Astrocyte (in vitro differentiated cells and primary cell): ENCODE measurements at regions not wholly inside any gene's neighbourhood (a gene's known extent, or its start where the extent isn't known, plus 50 kb on each side); places are given as distances from the start of the nearest gene placed in this dataset.

ENCODE experiments used
- DNase-seq: peaks from one replicate; pipeline ENCODE4 v3.0.0-alpha.2; 2010; ENCODE audit warnings: low read depth
- FAIRE-seq: peaks from 2 replicates; lab custom pipeline; 2011; peaks lifted over from hg19 to GRCh38; lab: Jason Lieb, UNC
- H2AFZ ChIP-seq: 2 replicates; pipeline ENCODE4 v1.6.0; 2012; ENCODE audit warnings: low read depth, low read length, inconsistent platforms
- H3K27ac ChIP-seq: 2 replicates; pipeline ENCODE4 v1.5.1; 2011; ENCODE audit warnings: low read depth, low read length, inconsistent platforms
- H3K27me3 ChIP-seq: 2 replicates; pipeline ENCODE4 v1.6.0; 2011; ENCODE audit warnings: low read length, inconsistent platforms; ENCODE audit not compliant: insufficient read depth
- H3K36me3 ChIP-seq: 2 replicates; pipeline ENCODE4 v1.5.1; 2011; ENCODE audit warnings: low read length, inconsistent platforms; ENCODE audit not compliant: insufficient read depth
- H3K4me1 ChIP-seq: 2 replicates; pipeline ENCODE4 v1.5.1; 2011; ENCODE audit warnings: low read length, inconsistent platforms; ENCODE audit not compliant: insufficient read depth
- H3K4me2 ChIP-seq: 2 replicates; pipeline ENCODE4 v1.6.0; 2012; ENCODE audit warnings: low read length, inconsistent platforms
- H3K4me3 ChIP-seq: 2 replicates; pipeline ENCODE4 v1.5.1; 2011; ENCODE audit warnings: low read depth, mild to moderate bottlenecking, low read length, inconsistent platforms; ENCODE audit not compliant: insufficient read depth
- H3K79me2 ChIP-seq: 2 replicates; pipeline ENCODE4 v1.6.0; 2012; ENCODE audit warnings: mild to moderate bottlenecking, low read length, inconsistent platforms; ENCODE audit not compliant: insufficient read depth
- H3K9ac ChIP-seq: 2 replicates; pipeline ENCODE4 v1.6.0; 2012; ENCODE audit warnings: mild to moderate bottlenecking, low read length, inconsistent platforms
- H3K9me3 ChIP-seq: 2 replicates; pipeline ENCODE4 v1.5.1; 2012; ENCODE audit warnings: low read depth, mild to moderate bottlenecking, low read length, inconsistent platforms; ENCODE audit not compliant: insufficient read depth
- H4K20me1 ChIP-seq: 2 replicates; pipeline ENCODE4 v1.6.0; 2012; ENCODE audit warnings: low read length, inconsistent platforms; ENCODE audit not compliant: insufficient read depth
- H3K27ac Mint-ChIP-seq: one replicate; pipeline ENCODE4 v1.8.0; 2021; ENCODE audit warnings: mild to moderate bottlenecking, mixed read lengths; ENCODE audit not compliant: unreplicated experiment
- H3K27me3 Mint-ChIP-seq: one replicate; pipeline ENCODE4 v1.8.0; 2021; ENCODE audit warnings: low read depth, mixed read lengths; ENCODE audit not compliant: unreplicated experiment
- H3K36me3 Mint-ChIP-seq: one replicate; pipeline ENCODE4 v1.8.0; 2021; ENCODE audit warnings: low read depth, mixed read lengths; ENCODE audit not compliant: unreplicated experiment
- H3K4me1 Mint-ChIP-seq: one replicate; pipeline ENCODE4 v1.8.0; 2021; ENCODE audit warnings: low read depth, mixed read lengths; ENCODE audit not compliant: unreplicated experiment
- H3K4me3 Mint-ChIP-seq: one replicate; pipeline ENCODE4 v1.8.0; 2021; ENCODE audit warnings: mild to moderate bottlenecking, moderate library complexity, mixed read lengths; ENCODE audit not compliant: unreplicated experiment
- H3K9me3 Mint-ChIP-seq: one replicate; pipeline ENCODE4 v1.8.0; 2021; ENCODE audit warnings: mild to moderate bottlenecking, mixed read lengths; ENCODE audit not compliant: unreplicated experiment
- EZH2 ChIP-seq: IDR thresholded peaks from 2 replicates; pipeline ENCODE4 v1.6.1; 2012; ENCODE audit warnings: mild to moderate bottlenecking, low read length, inconsistent platforms; ENCODE audit not compliant: insufficient read depth
- TF ChIP-seq, protein P1 (sequence below): IDR thresholded peaks from 2 replicates; pipeline ENCODE4 v1.5.1; 2011; ENCODE audit warnings: low read depth, mild to moderate bottlenecking, inconsistent platforms, low read length, moderate library complexity; ENCODE audit not compliant: insufficient read depth

DNA sequence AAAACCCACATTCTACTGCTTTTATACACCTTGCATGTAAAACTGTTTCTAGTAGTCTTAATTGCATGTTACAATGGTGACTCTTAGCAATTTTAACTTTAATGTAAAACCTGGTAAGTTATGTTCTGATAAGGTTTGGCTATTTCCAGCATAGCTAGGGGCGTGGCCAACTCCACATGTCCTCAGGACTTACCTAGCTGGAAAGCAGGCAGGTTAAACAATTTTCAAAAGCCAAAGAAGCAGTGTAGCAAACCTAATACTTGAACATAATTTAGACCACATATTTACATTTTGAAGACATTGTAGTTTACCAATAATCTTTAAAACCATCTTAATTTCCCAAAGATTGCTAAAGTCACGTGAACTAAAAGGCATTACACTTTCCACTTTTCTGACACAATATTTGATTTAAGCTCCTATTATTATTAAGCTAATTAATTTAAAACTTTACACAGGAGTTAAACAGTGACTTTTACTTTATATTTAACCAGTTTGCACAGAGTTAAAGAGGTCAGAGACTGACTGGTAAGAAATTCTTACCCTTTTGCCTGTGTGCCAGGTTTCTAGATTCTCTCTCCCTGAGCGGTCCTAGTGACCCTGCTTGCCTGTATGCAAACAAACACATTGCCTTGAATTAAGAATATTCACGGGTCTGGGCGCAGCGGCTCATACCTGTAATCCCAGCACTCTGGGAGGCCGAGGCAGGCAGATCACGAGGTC is 88.2 kb downstream of the GLUD2 start:
- H3K4me3 Mint-ChIP-seq: no peak overlapping the region
- no peak overlapping the region for H2AFZ ChIP-seq
- no peaks in the 10 kb centered on the region for H3K9me3 Mint-ChIP-seq
- no peaks in the 10 kb centered on the region for H3K36me3 ChIP-seq
- no peak overlapping the region for H3K4me3 ChIP-seq
- no peaks in the 10 kb centered on the region for H3K79me2 ChIP-seq
- no peak for DNase-seq
- no peak overlapping the region for H3K9ac ChIP-seq
- H3K4me2 ChIP-seq: no peak overlapping the region
- H3K36me3 Mint-ChIP-seq: no peaks in the 10 kb centered on the region
- no peaks in the 10 kb centered on the region for H4K20me1 ChIP-seq
- H3K27me3 Mint-ChIP-seq: no peaks in the 10 kb centered on the region
- FAIRE-seq: no peak
- H3K4me1 ChIP-seq: no peaks in the 10 kb centered on the region
- no peak for TF ChIP-seq EZH2
- TF ChIP-seq, protein P1, sequence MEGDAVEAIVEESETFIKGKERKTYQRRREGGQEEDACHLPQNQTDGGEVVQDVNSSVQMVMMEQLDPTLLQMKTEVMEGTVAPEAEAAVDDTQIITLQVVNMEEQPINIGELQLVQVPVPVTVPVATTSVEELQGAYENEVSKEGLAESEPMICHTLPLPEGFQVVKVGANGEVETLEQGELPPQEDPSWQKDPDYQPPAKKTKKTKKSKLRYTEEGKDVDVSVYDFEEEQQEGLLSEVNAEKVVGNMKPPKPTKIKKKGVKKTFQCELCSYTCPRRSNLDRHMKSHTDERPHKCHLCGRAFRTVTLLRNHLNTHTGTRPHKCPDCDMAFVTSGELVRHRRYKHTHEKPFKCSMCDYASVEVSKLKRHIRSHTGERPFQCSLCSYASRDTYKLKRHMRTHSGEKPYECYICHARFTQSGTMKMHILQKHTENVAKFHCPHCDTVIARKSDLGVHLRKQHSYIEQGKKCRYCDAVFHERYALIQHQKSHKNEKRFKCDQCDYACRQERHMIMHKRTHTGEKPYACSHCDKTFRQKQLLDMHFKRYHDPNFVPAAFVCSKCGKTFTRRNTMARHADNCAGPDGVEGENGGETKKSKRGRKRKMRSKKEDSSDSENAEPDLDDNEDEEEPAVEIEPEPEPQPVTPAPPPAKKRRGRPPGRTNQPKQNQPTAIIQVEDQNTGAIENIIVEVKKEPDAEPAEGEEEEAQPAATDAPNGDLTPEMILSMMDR: no peak
- H3K4me1 Mint-ChIP-seq: no peaks in the 10 kb centered on the region
- H3K27ac Mint-ChIP-seq: no peak overlapping the region
- no peaks in the 10 kb centered on the region for H3K27me3 ChIP-seq
- no peaks in the 10 kb centered on the region for H3K9me3 ChIP-seq
- no peak overlapping the region for H3K27ac ChIP-seq

DNA sequence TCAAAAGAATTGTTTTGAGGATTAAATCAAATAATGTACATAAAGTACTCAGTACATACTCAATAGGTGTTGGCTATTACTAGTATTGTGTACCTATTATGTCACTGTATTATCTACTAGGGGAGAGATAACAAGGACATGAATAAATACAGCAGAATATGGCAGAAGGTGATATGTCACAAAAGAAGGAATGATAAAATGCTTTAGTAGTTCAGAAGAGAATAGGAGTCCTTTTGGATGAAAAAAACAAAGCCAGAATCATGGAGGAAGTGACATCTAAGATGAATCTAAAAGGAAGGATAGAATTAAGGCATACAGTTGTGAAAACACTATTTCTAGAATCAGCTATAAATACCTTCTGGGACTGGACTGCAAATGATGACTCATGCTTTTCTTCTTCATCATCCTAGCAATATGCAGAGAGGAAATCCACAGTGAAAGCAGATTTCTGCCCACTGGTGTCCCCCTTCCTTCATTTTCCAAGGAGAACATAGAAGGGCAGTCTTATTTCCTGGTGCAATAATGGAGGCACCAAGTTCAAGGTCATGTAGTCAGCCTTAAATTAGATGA is 98.7 kb downstream of the GLUD2 start:
- Mint-ChIP-seq H3K4me1 (peaks cover 16% of the 10 kb centered on the region), H3K4me3 (no peak overlapping the region), H3K36me3 (no peaks in the 10 kb centered on the region), H3K9me3 (no peaks in the 10 kb centered on the region), H3K27me3 (no peaks in the 10 kb centered on the region), H3K27ac (no peak overlapping the region)
- no peaks in the 10 kb centered on the region for H3K4me1 ChIP-seq
- no peak overlapping the region for H2AFZ ChIP-seq
- no peaks in the 10 kb centered on the region for H3K9me3 ChIP-seq
- DNase-seq: peak; percentile 6
- no peak for FAIRE-seq
- H3K4me3 ChIP-seq: no peak overlapping the region
- no peaks in the 10 kb centered on the region for H3K36me3 ChIP-seq
- no peaks in the 10 kb centered on the region for H4K20me1 ChIP-seq
- no peak overlapping the region for H3K27ac ChIP-seq
- no peaks in the 10 kb centered on the region for H3K79me2 ChIP-seq
- H3K4me2 ChIP-seq: no peak overlapping the region
- H3K27me3 ChIP-seq: no peaks in the 10 kb centered on the region
- H3K9ac ChIP-seq: no peak overlapping the region
- TF ChIP-seq, protein P1: no peak
- TF ChIP-seq EZH2: no peak

DNA sequence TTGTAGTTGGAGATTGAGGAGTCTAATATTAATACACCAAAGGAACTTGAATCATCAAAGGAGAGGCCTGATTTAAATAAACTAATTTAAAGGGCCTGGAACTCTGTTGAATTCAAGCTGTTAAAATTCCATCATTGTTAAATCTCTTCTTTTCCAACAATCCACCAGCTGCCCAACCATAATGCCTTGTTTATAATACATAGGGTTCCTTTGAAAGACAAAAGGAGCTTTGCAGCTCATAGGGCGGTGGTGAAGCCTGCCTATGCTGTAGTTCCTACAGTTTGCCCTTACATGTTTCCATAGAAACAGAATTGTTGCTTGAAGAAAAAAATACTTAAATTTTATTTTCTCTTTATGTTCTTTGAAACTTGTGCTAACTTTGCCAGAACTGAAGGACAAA is 102.8 kb downstream of the GLUD2 start:
- no peaks in the 10 kb centered on the region for H3K9me3 ChIP-seq
- no peaks in the 10 kb centered on the region for H3K4me1 ChIP-seq
- H3K4me2 ChIP-seq: no peak overlapping the region
- no peaks in the 10 kb centered on the region for H3K79me2 ChIP-seq
- H3K4me3 ChIP-seq: no peak overlapping the region
- no peaks in the 10 kb centered on the region for H3K36me3 Mint-ChIP-seq
- H3K9me3 Mint-ChIP-seq: no peaks in the 10 kb centered on the region
- H3K27me3 ChIP-seq: no peaks in the 10 kb centered on the region
- H3K9ac ChIP-seq: no peak overlapping the region
- H3K4me1 Mint-ChIP-seq: peaks cover 16% of the 10 kb centered on the region
- DNase-seq (no peak), FAIRE-seq (no peak)
- no peak for TF ChIP-seq EZH2
- TF ChIP-seq, protein P1: no peak
- no peak overlapping the region for H3K27ac ChIP-seq
- no peaks in the 10 kb centered on the region for H4K20me1 ChIP-seq
- no peak overlapping the region for H3K27ac Mint-ChIP-seq
- no peak overlapping the region for H2AFZ ChIP-seq
- H3K36me3 ChIP-seq: no peaks in the 10 kb centered on the region
- H3K4me3 Mint-ChIP-seq: no peak overlapping the region
- H3K27me3 Mint-ChIP-seq: no peaks in the 10 kb centered on the region
